Naive thymus-derived CD4-positive, alpha-beta T cell (primary cell): ENCODE measurements at regions not wholly inside any gene's neighbourhood (a gene's known extent, or its start where the extent isn't known, plus 50 kb on each side); places are given as distances from the start of the nearest gene placed in this dataset.
A peak's percentile ranks its signal among the peaks of the same experiment; 100 is the strongest.
"Not testable (repeated sequence)": the region's sequence is repeated elsewhere in the genome, so short reads cannot be mapped to it uniquely, and the experiment has no call there.

Experiments used
- ATAC-seq: fragments of 150-1000 bp; cut with Tn5 transposase; 2 replicates; pipeline ENCODE4 v1.10.0; 2021; ENCODE audit warnings: mild to moderate bottlenecking, moderate library complexity
- CTCF ChIA-PET: fragments of 350-600 bp; sonication (Branson Sonifier 250); formaldehyde crosslinking; loops from one replicate; lab custom pipeline; 2021; ENCODE audit warnings: antibody characterized with exemption; lab: Charles Lee
- POLR2A ChIA-PET: fragments of 350-600 bp; sonication (Branson Sonifier 250); formaldehyde crosslinking; loops from one replicate; lab custom pipeline; 2021; ENCODE audit warnings: antibody characterized with exemption, inconsistent platforms; lab: Charles Lee
- DNase-seq, 9 donors: peaks; one replicate each; pipeline versions ENCODE4 v3.0.0 to v3.0.0-alpha.2; 2020 to 2022; ENCODE audit warnings: mixed read lengths in 1 of 9
- H3K27ac ChIP-seq: one replicate; pipeline ENCODE4 v1.7.0; 2013; ENCODE audit warnings: mild to moderate bottlenecking, low read depth, low read length, moderate library complexity
- H3K27me3 ChIP-seq, 2 donors: one replicate each; pipeline ENCODE4 v1.7.0; 2013; ENCODE audit warnings: low read length in 2 of 2, mild to moderate bottlenecking in 2 of 2, moderate library complexity in 2 of 2; ENCODE audit not compliant: control insufficient read depth in 2 of 2, insufficient read depth in 2 of 2
- H3K36me3 ChIP-seq, 3 experiments: 1 replicate in 2 of 3; 2 replicates in 1 of 3; pipeline ENCODE4 v1.7.0; 2013; ENCODE audit warnings: low read length in 3 of 3, mild to moderate bottlenecking in 3 of 3, moderate library complexity in 1 of 3; ENCODE audit not compliant: insufficient read depth in 3 of 3, control insufficient read depth in 2 of 3
- H3K4me1 ChIP-seq, 2 donors: one replicate each; pipeline ENCODE4 v1.7.0; 2013; ENCODE audit warnings: low read length in 2 of 2, mild to moderate bottlenecking in 2 of 2, moderate library complexity in 1 of 2; ENCODE audit not compliant: control insufficient read depth in 2 of 2, insufficient read depth in 2 of 2
- H3K4me3 ChIP-seq: 2 replicates; pipeline ENCODE4 v1.7.0; 2013; ENCODE audit warnings: mild to moderate bottlenecking, low read length
- H3K9me3 ChIP-seq, 3 experiments: 1 replicate in 2 of 3; 2 replicates in 1 of 3; pipeline ENCODE4 v1.7.0; 2013; ENCODE audit warnings: low read length in 3 of 3; ENCODE audit not compliant: control insufficient read depth in 2 of 3
- H3K27ac Mint-ChIP-seq, 9 donors: one replicate each; pipeline ENCODE4 v1.8.0; 2020 to 2022; ENCODE audit warnings: mixed read lengths in 9 of 9, mild to moderate bottlenecking in 8 of 9, moderate library complexity in 5 of 9, inconsistent platforms in 2 of 9
- H3K27me3 Mint-ChIP-seq, 5 donors: one replicate each; pipeline ENCODE4 v1.8.0; 2021 to 2022; ENCODE audit warnings: mixed read lengths in 5 of 5, mild to moderate bottlenecking in 1 of 5
- H3K36me3 Mint-ChIP-seq, 5 donors: one replicate each; pipeline ENCODE4 v1.8.0; 2020 to 2022; ENCODE audit warnings: mixed read lengths in 5 of 5, mild to moderate bottlenecking in 3 of 5, inconsistent platforms in 1 of 5
- H3K4me1 Mint-ChIP-seq, 7 donors: one replicate each; pipeline ENCODE4 v1.8.0; 2020 to 2022; ENCODE audit warnings: mixed read lengths in 7 of 7, mild to moderate bottlenecking in 3 of 7, inconsistent platforms in 1 of 7
- H3K4me3 Mint-ChIP-seq, 10 donors: one replicate each; pipeline ENCODE4 v1.8.0; 2020 to 2022; ENCODE audit warnings: mild to moderate bottlenecking in 10 of 10, mixed read lengths in 10 of 10, moderate library complexity in 6 of 10, inconsistent platforms in 2 of 10
- H3K9me3 Mint-ChIP-seq, 11 donors: one replicate each; pipeline ENCODE4 v1.8.0; 2020 to 2022; ENCODE audit warnings: mixed read lengths in 11 of 11, mild to moderate bottlenecking in 4 of 11, inconsistent platforms in 1 of 11, moderate library complexity in 1 of 11
- intact Hi-C, 2 donors: fragments of 100-400 bp; cut with micrococcal nuclease; formaldehyde crosslinking; loops; one replicate each; pipeline ENCODE4 v1.15.1; 2023

- H3K27me3 ChIP-seq, result no peaks in the 10 kb centered on the region
- POLR2A ChIA-PET, result no interaction called here
- H3K27ac ChIP-seq, result no peak overlapping the region
- DNase-seq (peak in 1 of 9 donors; percentile 9), ATAC-seq (no peak)
- peaks cover 0 to 8% of the 10 kb centered on the region in 2 donors for H3K4me1 ChIP-seq
- CTCF ChIA-PET, result interaction anchor here (0.6 kb wide), 1 partner anchor 464 kb away, joined by 3 read pairs; no protein-coding TSS in a partner anchor
- peaks cover 0 to 6% (median 4%) of the 10 kb centered on the region in 5 donors for H3K36me3 Mint-ChIP-seq
- H3K9me3 Mint-ChIP-seq, result peaks cover 0 to 9% (median 0%) of the 10 kb centered on the region in 11 donors
- no peak overlapping the region for H3K4me3 Mint-ChIP-seq
- H3K27me3 Mint-ChIP-seq, result no peaks in the 10 kb centered on the region
- no peaks in the 10 kb centered on the region for H3K9me3 ChIP-seq
- intact Hi-C loops, result loop anchor here in 1 of 2 donors (1.0 kb wide), 1 partner anchor 361 kb away; no protein-coding TSS in a partner anchor
- no peaks in the 10 kb centered on the region for H3K36me3 ChIP-seq
- H3K4me1 Mint-ChIP-seq, result peaks cover 7 to 21% (median 9%) of the 10 kb centered on the region in 7 donors
- no peak overlapping the region for H3K4me3 ChIP-seq
- no peak overlapping the region for H3K27ac Mint-ChIP-seq
Observed at GRCh38 chr2:207341804-207342203, 176.1 kb upstream of the KLF7 start.

GRCh38 chr2:207344596-207345394 is 179.0 kb upstream of the KLF7 start:
- H3K27ac Mint-ChIP-seq, ATAC-seq, H3K4me3 Mint-ChIP-seq, H3K36me3 ChIP-seq, H3K4me3 ChIP-seq, H3K4me1 ChIP-seq, POLR2A ChIA-PET, DNase-seq, CTCF ChIA-PET, intact Hi-C loops, H3K9me3 ChIP-seq, H3K27ac ChIP-seq, H3K4me1 Mint-ChIP-seq, H3K27me3 ChIP-seq, H3K27me3 Mint-ChIP-seq: not testable (repeated sequence)
- peaks cover 4 to 20% (median 10%) of the 10 kb centered on the region in 5 donors for H3K36me3 Mint-ChIP-seq
- peaks cover 0 to 23% (median 8%) of the 10 kb centered on the region in 11 donors for H3K9me3 Mint-ChIP-seq

GRCh38 chr2:207351171-207351570 is 178.6 kb upstream of the CREB1 start:
- no peak for DNase-seq
- Histone ChIP-seq H3K27me3 (no peaks in the 10 kb centered on the region), H3K4me1 (no peaks in the 10 kb centered on the region), H3K9me3 (no peaks in the 10 kb centered on the region), H3K27ac (no peak overlapping the region), H3K4me3 (no peak overlapping the region), H3K36me3 (no peaks in the 10 kb centered on the region)
- Mint-ChIP-seq H3K4me1 (peaks cover 0 to 12% (median 9%) of the 10 kb centered on the region in 7 donors), H3K36me3 (peaks cover 4 to 18% (median 6%) of the 10 kb centered on the region in 5 donors), H3K9me3 (peaks cover 0 to 17% (median 5%) of the 10 kb centered on the region in 11 donors), H3K4me3 (no peak overlapping the region), H3K27ac (no peak overlapping the region), H3K27me3 (no peaks in the 10 kb centered on the region)
- CTCF ChIA-PET, result interaction anchor here (0.7 kb wide), 1 partner anchor 12 kb away, joined by 3 read pairs; no protein-coding TSS in a partner anchor
- intact Hi-C loops, result loop anchor here (5.0 to 10.0 kb wide), 3 partner anchors 121 to 549 kb away; no protein-coding TSS in a partner anchor
- POLR2A ChIA-PET, result no interaction called here
- ATAC-seq, result no peak

GRCh38 chr2:207352978-207353671 is 176.6 kb upstream of the CREB1 start:
- POLR2A ChIA-PET, result interaction anchor here (1.2 kb wide), 1 partner anchor 189 kb away, joined by 3 read pairs; no protein-coding TSS in a partner anchor
- H3K36me3 Mint-ChIP-seq, result peaks cover 0 to 5% (median 0%) of the 10 kb centered on the region in 5 donors
- H3K27ac ChIP-seq, result no peak overlapping the region
- CTCF ChIA-PET, result interaction anchor here (0.5 to 1.4 kb wide), 3 partner anchors 150 to 307 kb away, joined by 3 to 5 read pairs (median 4); no protein-coding TSS in a partner anchor
- intact Hi-C loops, result loop anchor here (1.0 to 10.0 kb wide), 7 partner anchors 20 to 551 kb away; no protein-coding TSS in a partner anchor
- peak overlapping the region in 3 of 9 donors; percentile 6 to 65 (median 53) for H3K27ac Mint-ChIP-seq
- peaks cover 0 to 12% (median 9%) of the 10 kb centered on the region in 7 donors for H3K4me1 Mint-ChIP-seq
- DNase-seq (peak in 5 of 9 donors; percentile 8 to 37 (median 32)), ATAC-seq (peak; percentile 51)
- peaks cover 0 to 4% (median 0%) of the 10 kb centered on the region in 11 donors for H3K9me3 Mint-ChIP-seq
- peak overlapping the region in 2 of 10 donors; percentile 17 to 26 for H3K4me3 Mint-ChIP-seq
- H3K27me3 Mint-ChIP-seq, result no peaks in the 10 kb centered on the region
- no peaks in the 10 kb centered on the region for H3K4me1 ChIP-seq
- H3K27me3 ChIP-seq, result no peaks in the 10 kb centered on the region
- H3K36me3 ChIP-seq, result no peaks in the 10 kb centered on the region
- no peaks in the 10 kb centered on the region for H3K9me3 ChIP-seq
- no peak overlapping the region for H3K4me3 ChIP-seq

- H3K27me3 ChIP-seq, result no peaks in the 10 kb centered on the region
- H3K9me3 ChIP-seq, result no peaks in the 10 kb centered on the region
- Mint-ChIP-seq H3K27me3 (no peaks in the 10 kb centered on the region), H3K9me3 (peaks cover 0 to 3% (median 0%) of the 10 kb centered on the region in 11 donors), H3K4me1 (peaks cover 0 to 12% (median 9%) of the 10 kb centered on the region in 7 donors), H3K36me3 (peaks cover 0 to 5% (median 0%) of the 10 kb centered on the region in 5 donors), H3K4me3 (no peak overlapping the region), H3K27ac (no peak overlapping the region)
- ChIA-PET POLR2A (no interaction called here), CTCF (interaction anchor here (0.5 to 1.4 kb wide), 3 partner anchors 151 to 646 kb away, joined by 3 to 5 read pairs (median 4); no protein-coding TSS in a partner anchor)
- ATAC-seq (no peak), DNase-seq (no peak)
- no peaks in the 10 kb centered on the region for H3K36me3 ChIP-seq
- no peak overlapping the region for H3K27ac ChIP-seq
- H3K4me1 ChIP-seq, result no peaks in the 10 kb centered on the region
- no peak overlapping the region for H3K4me3 ChIP-seq
- intact Hi-C loops, result loop anchor here (1.0 to 10.0 kb wide), 7 partner anchors 21 to 552 kb away; no protein-coding TSS in a partner anchor
Observed at GRCh38 chr2:207353836-207354235, 175.9 kb upstream of the CREB1 start.

GRCh38 chr2:207354462-207354861 is 175.3 kb upstream of the CREB1 start:
- no peaks in the 10 kb centered on the region for H3K9me3 ChIP-seq
- no peaks in the 10 kb centered on the region for H3K36me3 ChIP-seq
- no peaks in the 10 kb centered on the region for H3K4me1 ChIP-seq
- CTCF ChIA-PET, result interaction anchor here (0.7 kb wide), 1 partner anchor 645 kb away, joined by 3 read pairs; no protein-coding TSS in a partner anchor
- Mint-ChIP-seq H3K4me3 (no peak overlapping the region), H3K27me3 (no peaks in the 10 kb centered on the region), H3K9me3 (peaks cover 0 to 3% (median 0%) of the 10 kb centered on the region in 11 donors), H3K27ac (no peak overlapping the region), H3K4me1 (peaks cover 0 to 12% (median 9%) of the 10 kb centered on the region in 7 donors), H3K36me3 (peaks cover 0 to 2% (median 0%) of the 10 kb centered on the region in 5 donors)
- intact Hi-C loops, result loop anchor here (5.0 to 10.0 kb wide), 3 partner anchors 118 to 552 kb away; no protein-coding TSS in a partner anchor
- H3K27ac ChIP-seq, result no peak overlapping the region
- no peak for ATAC-seq
- POLR2A ChIA-PET, result no interaction called here
- H3K27me3 ChIP-seq, result no peaks in the 10 kb centered on the region
- DNase-seq, result no peak
- no peak overlapping the region for H3K4me3 ChIP-seq
